ENCODE measurements at regions not wholly inside any gene's neighbourhood (a gene's known extent, or its start where the extent isn't known, plus 50 kb on each side); places are given as distances from the start of the nearest gene placed in this dataset.

GRCh38 chr2:12932192-12932591 lies 215.5 kb downstream of the TRIB2 start:
- CTCF ChIA-PET (ENCODE audit: partially characterized antibody), result interaction anchor here (0.6 to 3.4 kb wide), 22 partner anchors 12 to 1104 kb away, joined by 3 to 40 read pairs (median 5); partner anchors contain the start of gene TRIB2
- Histone ChIP-seq H4K8ac (ENCODE audit: extremely low read depth, insufficient read depth, low read length) (no peak overlapping the region), H3K79me1 (ENCODE audit: low read depth, low read length) (no peaks in the 10 kb centered on the region)

More at GRCh38 chr2:12932192-12932591, 215.5 kb downstream of the TRIB2 start:
- Histone ChIP-seq H3K56ac (replicated peaks; ENCODE audit: insufficient read length, low read depth, low read length) (no peak overlapping the region), H4K20me1 (replicated peaks in 1 of 2; ENCODE audit: control insufficient read depth in 1 of 2, insufficient read depth in 2 of 2, low read length in 2 of 2) (no peaks in the 10 kb centered on the region), H2AFZ (ENCODE audit: low read length) (no peak overlapping the region), H2BK120ac (replicated peaks; ENCODE audit: low read depth, low read length) (no peak overlapping the region), H2BK12ac (ENCODE audit: low read depth, low read length) (no peak overlapping the region), H2BK15ac (ENCODE audit: low read length) (no peak overlapping the region), H2AK5ac (ENCODE audit: low read depth, low read length) (no peak overlapping the region), H3K14ac (ENCODE audit: insufficient read length) (no peak overlapping the region), H2BK20ac (ENCODE audit: low read length) (no peak overlapping the region), H3K4me1 (replicated peaks in 1 of 4; ENCODE audit: control insufficient read depth in 3 of 4, insufficient read depth in 4 of 4, low read length in 3 of 4) (peaks cover 3 to 11% (median 10%) of the 10 kb centered on the region in 4 experiments; a peak in 5 of 7 replicates), H3K36me3 (ENCODE audit: control insufficient read depth in 2 of 4, insufficient read depth in 4 of 4, low read length in 3 of 4) (no peaks in the 10 kb centered on the region), H3K27ac (ENCODE audit: low read depth, low read length) (no peak overlapping the region), H3K23ac (ENCODE audit: insufficient read length) (no peak overlapping the region), H2BK5ac (ENCODE audit: low read depth, low read length) (no peak overlapping the region), H3K23me2 (ENCODE audit: low read depth, low read length) (no peaks in the 10 kb centered on the region), H3K9ac (replicated peaks in 1 of 4; ENCODE audit: extremely low read depth in 1 of 4, low read depth in 3 of 4, low read length in 3 of 4) (no peak overlapping the region), H4K91ac (replicated peaks; ENCODE audit: insufficient read length, low read length) (no peak overlapping the region), H3K9me3 (ENCODE audit: insufficient read depth in 2 of 2, low read depth in 1 of 2, low read length in 1 of 2) (no peaks in the 10 kb centered on the region), H3K27me3 (replicated peaks in 1 of 4; ENCODE audit: control insufficient read depth in 3 of 4, extremely low read depth in 1 of 4, insufficient read depth in 3 of 4, low read length in 3 of 4) (no peaks in the 10 kb centered on the region), H3K79me2 (ENCODE audit: control insufficient read depth in 1 of 2, insufficient read depth in 2 of 2, low read length in 2 of 2) (no peaks in the 10 kb centered on the region), H3K4me2 (ENCODE audit: insufficient read depth in 1 of 2, low read depth in 2 of 2, low read length in 2 of 2) (no peak overlapping the region), H4K5ac (ENCODE audit: insufficient read length, low read depth, low read length) (no peak overlapping the region), H3K4me3 (ENCODE audit: extremely low read depth in 1 of 4, insufficient read depth in 2 of 4, low read depth in 3 of 4, low read length in 4 of 4) (no peak overlapping the region), H3K18ac (ENCODE audit: extremely low read depth, low read length) (no peak overlapping the region), H3K4ac (replicated peaks; ENCODE audit: insufficient read length, low read depth, low read length) (no peak overlapping the region)
- TF ChIP-seq POLR2AphosphoS5 (IDR thresholded peaks at IDR 0.05; ENCODE audit: low read depth, low read length) (no peak), CHD1 (IDR thresholded peaks at IDR 0.05; ENCODE audit: low read depth, low read length) (no peak), RAD21 (IDR thresholded peaks at IDR 0.05 in 1 of 2, conservative IDR thresholded peaks at IDR 0.05 in 1 of 2; ENCODE audit: low read depth in 2 of 2, low read length in 2 of 2) (no peak), MAFK (IDR thresholded peaks at IDR 0.05; ENCODE audit: low read depth, low read length) (no peak), EZH2 (IDR thresholded peaks at IDR 0.05; ENCODE audit: low read depth, low read length, severe bottlenecking) (no peak), JUND (IDR thresholded peaks at IDR 0.05; ENCODE audit: low read length) (no peak), ASH2L (IDR thresholded peaks at IDR 0.05; ENCODE audit: low read length) (no peak)
- FAIRE-seq (no peak), DNase-seq (ENCODE audit: low read depth in 1 of 2, low spot score in 2 of 2) (no peak)
- POLR2A ChIA-PET (ENCODE audit: partially characterized antibody), result no interaction called here
- 87% methylated on average over 3 of the region's 3 CpGs; no CpG with 5 or more reads in 1 of the 2 experiments for WGBS, 2 experiments (ENCODE audit: extremely low coverage in 1 of 2, insufficient coverage in 1 of 2, insufficient read length in 1 of 2, insufficient replicate concordance in 2 of 2, low coverage in 1 of 2, low lambda C conversion rate in 2 of 2, missing lambda C conversion rate in 1 of 2)

Data from H1 (cell line).